Parathyroid adenoma (tissue), 2 donors: ENCODE measurements at regions not wholly inside any gene's neighbourhood (a gene's known extent, or its start where the extent isn't known, plus 50 kb on each side); places are given as distances from the start of the nearest gene placed in this dataset.

Source experiments
- H2AFZ ChIP-seq: fragments of 300-600 bp; sonication (generic); one replicate; pipeline ENCODE4 v1.7.0; 2017; ENCODE audit warnings: antibody characterized with exemption, mild to moderate bottlenecking
- H3K27ac ChIP-seq: fragments of 300-600 bp; sonication (generic); one replicate; pipeline ENCODE4 v1.7.0; 2017
- H3K27me3 ChIP-seq: fragments of 300-600 bp; sonication (generic); one replicate; pipeline ENCODE4 v1.7.0; 2017; ENCODE audit warnings: low read length; ENCODE audit not compliant: control insufficient read depth, insufficient read depth
- H3K36me3 ChIP-seq: fragments of 300-600 bp; sonication (generic); one replicate; pipeline ENCODE4 v1.7.0; 2017; ENCODE audit warnings: low read length; ENCODE audit not compliant: control insufficient read depth, insufficient read depth
- H3K4me1 ChIP-seq: fragments of 300-600 bp; sonication (generic); one replicate; pipeline ENCODE4 v1.7.0; 2017; ENCODE audit warnings: control low read depth
- H3K4me2 ChIP-seq: fragments of 300-600 bp; sonication (generic); one replicate; pipeline ENCODE4 v1.7.0; 2017; ENCODE audit warnings: low read length
- H3K4me3 ChIP-seq: fragments of 300-600 bp; sonication (generic); one replicate; pipeline ENCODE4 v1.7.0; 2017; ENCODE audit warnings: low read depth, low read length
- H3K79me2 ChIP-seq: fragments of 300-600 bp; sonication (generic); one replicate; pipeline ENCODE4 v1.7.0; 2017; ENCODE audit warnings: control low read depth
- H3K9ac ChIP-seq: fragments of 300-600 bp; sonication (generic); one replicate; pipeline ENCODE4 v1.7.0; 2017; ENCODE audit warnings: mild to moderate bottlenecking
- H3K9me3 ChIP-seq: fragments of 300-600 bp; sonication (generic); one replicate; pipeline ENCODE4 v1.7.0; 2017; ENCODE audit warnings: low read length; ENCODE audit not compliant: control insufficient read depth
- TF ChIP-seq, protein P1 (sequence below): fragments of 300-600 bp; sonication (generic); IDR thresholded peaks from one replicate; pipeline ENCODE4 v1.7.0; 2017; ENCODE audit warnings: antibody characterized with exemption, mild to moderate bottlenecking
- donor health status: primary hyperparathyroidism.

DNA sequence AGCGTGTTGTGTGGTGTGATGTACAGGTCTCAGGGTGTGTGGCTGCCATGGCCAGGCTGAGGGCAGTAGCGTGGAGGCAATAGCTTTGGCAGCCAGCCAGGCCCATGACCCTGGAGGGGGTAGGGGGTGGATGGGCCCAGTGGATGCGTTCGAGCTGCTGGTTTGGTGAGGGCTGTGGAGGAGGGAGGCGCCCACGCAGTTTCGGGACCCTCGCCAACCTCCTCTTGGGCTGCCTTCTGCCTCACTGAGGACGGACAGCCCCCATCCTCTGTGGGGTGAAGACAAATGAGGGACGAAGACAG, 238.6 kb upstream of the GSE1 start:
- Histone ChIP-seq H2AFZ (no peak overlapping the region), H3K9ac (no peak overlapping the region), H3K79me2 (peaks cover 33% of the 10 kb centered on the region), H3K27ac (no peak overlapping the region), H3K36me3 (no peaks in the 10 kb centered on the region), H3K4me1 (no peaks in the 10 kb centered on the region), H3K9me3 (no peaks in the 10 kb centered on the region), H3K4me3 (no peak overlapping the region), H3K4me2 (no peak overlapping the region), H3K27me3 (no peaks in the 10 kb centered on the region)
- TF ChIP-seq, protein P1, sequence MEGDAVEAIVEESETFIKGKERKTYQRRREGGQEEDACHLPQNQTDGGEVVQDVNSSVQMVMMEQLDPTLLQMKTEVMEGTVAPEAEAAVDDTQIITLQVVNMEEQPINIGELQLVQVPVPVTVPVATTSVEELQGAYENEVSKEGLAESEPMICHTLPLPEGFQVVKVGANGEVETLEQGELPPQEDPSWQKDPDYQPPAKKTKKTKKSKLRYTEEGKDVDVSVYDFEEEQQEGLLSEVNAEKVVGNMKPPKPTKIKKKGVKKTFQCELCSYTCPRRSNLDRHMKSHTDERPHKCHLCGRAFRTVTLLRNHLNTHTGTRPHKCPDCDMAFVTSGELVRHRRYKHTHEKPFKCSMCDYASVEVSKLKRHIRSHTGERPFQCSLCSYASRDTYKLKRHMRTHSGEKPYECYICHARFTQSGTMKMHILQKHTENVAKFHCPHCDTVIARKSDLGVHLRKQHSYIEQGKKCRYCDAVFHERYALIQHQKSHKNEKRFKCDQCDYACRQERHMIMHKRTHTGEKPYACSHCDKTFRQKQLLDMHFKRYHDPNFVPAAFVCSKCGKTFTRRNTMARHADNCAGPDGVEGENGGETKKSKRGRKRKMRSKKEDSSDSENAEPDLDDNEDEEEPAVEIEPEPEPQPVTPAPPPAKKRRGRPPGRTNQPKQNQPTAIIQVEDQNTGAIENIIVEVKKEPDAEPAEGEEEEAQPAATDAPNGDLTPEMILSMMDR = no peak

DNA sequence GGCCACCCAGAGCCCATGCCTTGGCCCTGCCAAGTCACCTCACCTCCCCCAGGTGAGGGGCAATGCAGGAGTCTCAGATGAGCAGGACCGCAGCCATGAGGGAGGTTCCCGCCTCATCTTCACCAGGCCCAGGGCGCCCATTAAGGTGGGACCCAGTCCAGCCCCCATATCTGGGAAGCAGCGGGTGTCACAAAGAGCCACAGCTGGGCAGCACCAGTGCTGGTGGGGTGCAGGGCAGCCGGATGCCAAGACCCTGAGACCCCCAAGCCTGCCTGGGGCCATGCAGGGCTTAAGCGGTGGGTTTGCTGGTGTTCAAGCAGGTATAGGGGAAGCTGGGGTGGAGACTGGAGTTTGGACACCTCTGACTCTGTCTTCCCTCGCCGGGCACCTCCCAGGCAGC, 237.8 kb upstream of the GSE1 start:
- Histone ChIP-seq H3K79me2 (peaks cover 28% of the 10 kb centered on the region), H3K27me3 (no peaks in the 10 kb centered on the region), H3K4me2 (no peak overlapping the region), H3K4me1 (no peaks in the 10 kb centered on the region), H2AFZ (no peak overlapping the region), H3K9ac (no peak overlapping the region), H3K4me3 (no peak overlapping the region), H3K36me3 (no peaks in the 10 kb centered on the region), H3K27ac (no peak overlapping the region), H3K9me3 (no peaks in the 10 kb centered on the region)
- TF ChIP-seq, protein P1 = no peak

DNA sequence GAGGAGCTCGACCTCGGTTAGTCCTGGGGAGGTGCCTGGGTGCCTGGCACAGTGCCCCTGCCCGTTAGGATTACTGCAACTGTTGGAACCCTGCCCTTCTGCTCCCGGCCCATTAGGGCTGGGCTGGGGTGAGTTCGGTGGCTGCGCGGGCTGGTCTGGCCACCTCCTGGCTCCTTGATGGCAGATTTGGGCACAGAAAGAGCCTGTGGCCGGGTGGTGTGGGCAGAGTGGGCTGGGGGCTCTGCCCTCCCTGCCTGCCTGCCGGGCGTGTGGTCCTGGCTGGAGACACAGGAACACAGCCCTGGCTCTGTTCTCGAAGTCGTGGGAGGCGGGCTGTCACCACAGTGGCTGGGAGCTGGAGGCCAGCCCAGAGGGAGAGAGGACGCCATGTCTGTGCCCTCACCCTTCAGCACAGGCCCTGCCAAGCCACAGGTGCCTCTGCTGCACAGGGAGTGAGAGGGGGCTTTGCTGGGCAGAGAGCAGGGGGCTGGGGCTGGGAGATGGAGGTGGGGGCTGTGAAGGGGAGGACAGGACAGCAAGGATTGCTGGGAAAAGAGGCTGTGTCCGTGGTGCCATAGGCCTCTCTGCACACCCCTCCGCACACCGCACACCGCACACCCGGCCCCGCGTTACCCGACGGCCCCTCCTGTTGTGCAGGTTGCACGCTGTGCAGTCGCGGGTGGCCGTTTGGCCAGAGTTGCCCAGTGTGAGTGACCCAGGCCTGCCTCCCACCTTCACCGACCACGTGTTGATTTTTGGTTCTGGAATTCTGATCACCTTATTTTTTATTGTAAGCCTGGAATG, 236.6 kb upstream of the GSE1 start:
- no peaks in the 10 kb centered on the region for H3K36me3 ChIP-seq
- H3K4me2 ChIP-seq = no peak overlapping the region
- H3K4me1 ChIP-seq = peaks cover under 1% of the 10 kb centered on the region
- no peak overlapping the region for H3K27ac ChIP-seq
- no peaks in the 10 kb centered on the region for H3K9me3 ChIP-seq
- TF ChIP-seq, protein P1 = no peak
- peaks cover 29% of the 10 kb centered on the region for H3K79me2 ChIP-seq
- no peaks in the 10 kb centered on the region for H3K27me3 ChIP-seq
- no peak overlapping the region for H3K4me3 ChIP-seq
- H2AFZ ChIP-seq = no peak overlapping the region
- no peak overlapping the region for H3K9ac ChIP-seq

DNA sequence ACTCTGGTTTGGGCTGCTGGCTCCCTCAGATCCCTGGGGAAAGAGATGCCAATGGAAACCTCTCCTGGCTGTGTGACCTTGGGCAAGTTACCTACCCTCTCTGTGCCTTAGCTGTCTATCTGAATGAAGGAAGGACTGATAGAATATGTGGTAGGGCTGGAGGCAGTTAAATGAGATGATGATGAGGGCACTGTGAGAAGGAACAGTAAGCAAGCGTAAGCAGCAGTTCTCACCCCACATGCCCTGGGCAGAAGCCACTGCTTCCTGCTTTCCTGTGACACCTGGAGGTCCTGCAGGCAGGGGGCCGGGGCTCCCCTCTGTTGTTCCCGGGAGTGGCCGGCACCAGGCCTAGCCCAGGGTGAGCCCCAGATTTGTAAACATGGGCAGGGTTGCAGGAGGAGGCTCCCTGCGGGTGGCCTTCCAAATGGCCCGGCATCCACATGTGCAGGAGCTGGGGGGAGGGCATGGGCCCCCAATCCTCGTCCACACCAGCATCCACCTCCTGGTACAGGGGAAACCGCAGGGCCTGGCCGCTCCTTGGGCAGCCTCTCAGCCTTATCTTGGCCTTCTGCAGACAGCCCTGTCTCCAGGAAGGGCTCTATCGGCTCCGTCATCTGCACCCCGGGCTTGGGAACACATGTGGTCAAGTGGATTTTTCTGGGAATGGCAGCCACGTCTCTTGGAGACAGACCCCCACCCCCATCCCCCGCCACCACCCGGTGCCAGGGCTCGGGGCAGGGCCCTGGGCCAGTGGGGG, 235.6 kb upstream of the GSE1 start:
- H3K4me3 ChIP-seq = no peak overlapping the region
- no peak overlapping the region for H3K4me2 ChIP-seq
- H3K4me1 ChIP-seq = peaks cover 10% of the 10 kb centered on the region
- TF ChIP-seq, protein P1 = no peak
- H3K79me2 ChIP-seq = peaks cover 24% of the 10 kb centered on the region
- H3K9ac ChIP-seq = no peak overlapping the region
- H3K9me3 ChIP-seq = no peaks in the 10 kb centered on the region
- no peak overlapping the region for H2AFZ ChIP-seq
- no peak overlapping the region for H3K27ac ChIP-seq
- H3K36me3 ChIP-seq = no peaks in the 10 kb centered on the region
- H3K27me3 ChIP-seq = no peaks in the 10 kb centered on the region
